NOMO-1 treated with dmso at 0.1 percent for 144 hours (cell line): ENCODE measurements at regions not wholly inside any gene's neighbourhood (a gene's known extent, or its start where the extent isn't known, plus 50 kb on each side); places are given as distances from the start of the nearest gene placed in this dataset.
"Not testable (repeated sequence)": the region's sequence is repeated elsewhere in the genome, so short reads cannot be mapped to it uniquely, and the experiment has no call there.

ENCODE experiments used
- DNase-seq: peaks from one replicate; lab custom pipeline; 2025; ENCODE audit not compliant: unreplicated experiment; lab: John Stamatoyannopoulos, UW

GRCh38 chr4:101421386-101421785 lies 74.1 kb upstream of the PPP3CA start:
- DNase-seq = no peak

GRCh38 chr4:101420661-101421060 lies 73.3 kb upstream of the PPP3CA start:
- DNase-seq = no peak

GRCh38 chr4:101419336-101420135 lies 72.2 kb upstream of the PPP3CA start:
- no peak for DNase-seq

- DNase-seq = no peak
Measured at GRCh38 chr4:101418466-101418865, 71.1 kb upstream of the PPP3CA start.

- DNase-seq = peak; percentile 0
Measured at GRCh38 chr4:101418055-101418454, 70.7 kb upstream of the PPP3CA start.

GRCh38 chr4:101417046-101417445 lies 69.7 kb upstream of the PPP3CA start:
- DNase-seq = no peak

GRCh38 chr4:101415962-101416361 lies 68.6 kb upstream of the PPP3CA start:
- DNase-seq = no peak

GRCh38 chr4:101414496-101414895 lies 67.2 kb upstream of the PPP3CA start:
- DNase-seq = no peak

GRCh38 chr4:101411926-101412325 lies 64.6 kb upstream of the PPP3CA start:
- no peak for DNase-seq

- DNase-seq = not testable (repeated sequence)
Measured at GRCh38 chr4:101411281-101411910, 64.1 kb upstream of the PPP3CA start.

- DNase-seq = no peak
Measured at GRCh38 chr4:101400096-101400495, 52.8 kb upstream of the PPP3CA start.

- DNase-seq = no peak
Measured at GRCh38 chr4:101398807-101399206, 51.5 kb upstream of the PPP3CA start.
